ENCODE measurements at regions not wholly inside any gene's neighbourhood (a gene's known extent, or its start where the extent isn't known, plus 50 kb on each side); places are given as distances from the start of the nearest gene placed in this dataset.

DNA sequence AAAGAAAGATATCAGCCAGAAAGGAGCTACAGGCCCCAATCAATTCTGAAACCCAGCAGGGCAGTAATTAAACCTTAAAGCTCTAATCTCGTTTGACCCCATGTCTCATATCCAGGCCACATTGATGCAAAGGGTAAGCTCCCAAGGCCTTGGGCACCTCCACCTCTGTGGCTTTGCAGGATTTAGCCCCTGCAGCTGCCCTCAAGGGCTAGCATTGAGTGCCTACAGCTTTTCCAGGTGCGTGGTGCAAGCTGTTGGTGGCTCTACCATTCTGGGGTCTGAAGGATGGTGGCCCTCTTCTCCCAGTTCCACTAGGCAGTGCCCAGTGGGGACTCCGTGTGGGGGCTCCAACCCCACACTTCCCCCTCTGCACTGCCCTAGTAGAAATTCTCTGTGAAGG lies 429.9 kb downstream of the NPHP4 start:
- Mint-ChIP-seq H3K9me3 (peaks cover 11% of the 10 kb centered on the region), H3K27me3 (peaks cover 6% of the 10 kb centered on the region), H3K36me3 (ENCODE audit: low read depth) (no peaks in the 10 kb centered on the region), H3K27ac (no peak overlapping the region), H3K4me1 (ENCODE audit: low read depth) (no peaks in the 10 kb centered on the region), H3K4me3 (no peak overlapping the region)
- TF ChIP-seq, protein P1, sequence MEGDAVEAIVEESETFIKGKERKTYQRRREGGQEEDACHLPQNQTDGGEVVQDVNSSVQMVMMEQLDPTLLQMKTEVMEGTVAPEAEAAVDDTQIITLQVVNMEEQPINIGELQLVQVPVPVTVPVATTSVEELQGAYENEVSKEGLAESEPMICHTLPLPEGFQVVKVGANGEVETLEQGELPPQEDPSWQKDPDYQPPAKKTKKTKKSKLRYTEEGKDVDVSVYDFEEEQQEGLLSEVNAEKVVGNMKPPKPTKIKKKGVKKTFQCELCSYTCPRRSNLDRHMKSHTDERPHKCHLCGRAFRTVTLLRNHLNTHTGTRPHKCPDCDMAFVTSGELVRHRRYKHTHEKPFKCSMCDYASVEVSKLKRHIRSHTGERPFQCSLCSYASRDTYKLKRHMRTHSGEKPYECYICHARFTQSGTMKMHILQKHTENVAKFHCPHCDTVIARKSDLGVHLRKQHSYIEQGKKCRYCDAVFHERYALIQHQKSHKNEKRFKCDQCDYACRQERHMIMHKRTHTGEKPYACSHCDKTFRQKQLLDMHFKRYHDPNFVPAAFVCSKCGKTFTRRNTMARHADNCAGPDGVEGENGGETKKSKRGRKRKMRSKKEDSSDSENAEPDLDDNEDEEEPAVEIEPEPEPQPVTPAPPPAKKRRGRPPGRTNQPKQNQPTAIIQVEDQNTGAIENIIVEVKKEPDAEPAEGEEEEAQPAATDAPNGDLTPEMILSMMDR (IDR thresholded peaks at IDR 0.05): no peak
- DNase-seq (no peak), ATAC-seq (no peak)
- ChIA-PET CTCF (no interaction called here), POLR2A (no interaction called here)
- intact Hi-C loops (cut with micrococcal nuclease): no loop called here

DNA sequence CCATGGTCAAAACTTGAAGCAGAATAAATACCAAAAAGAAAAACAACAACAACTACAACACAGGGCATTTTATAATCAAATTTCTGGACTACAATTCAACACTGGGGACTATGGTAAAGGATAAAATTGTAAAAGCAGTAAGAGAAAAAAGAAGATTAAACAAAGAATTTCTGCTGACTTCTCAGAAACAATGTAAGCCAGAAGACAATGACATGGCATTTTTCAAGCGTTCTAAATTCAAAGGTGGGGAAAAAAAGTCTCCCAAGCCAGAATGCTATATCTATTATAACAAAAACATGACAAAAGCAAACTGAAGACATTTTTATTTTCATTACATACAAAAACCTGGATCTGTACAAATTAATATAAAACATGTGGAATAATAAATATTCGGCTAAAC lies 433.1 kb downstream of the NPHP4 start:
- Mint-ChIP-seq H3K9me3 (peaks cover 11% of the 10 kb centered on the region), H3K27ac (no peak overlapping the region), H3K4me3 (no peak overlapping the region), H3K27me3 (peaks cover 9% of the 10 kb centered on the region), H3K4me1 (ENCODE audit: low read depth) (no peaks in the 10 kb centered on the region), H3K36me3 (ENCODE audit: low read depth) (no peaks in the 10 kb centered on the region)
- ATAC-seq: no peak
- intact Hi-C loops (cut with micrococcal nuclease): no loop called here
- TF ChIP-seq, protein P1 (IDR thresholded peaks at IDR 0.05): no peak
- POLR2A ChIA-PET: no interaction called here
- no peak for DNase-seq
- CTCF ChIA-PET: no interaction called here

DNA sequence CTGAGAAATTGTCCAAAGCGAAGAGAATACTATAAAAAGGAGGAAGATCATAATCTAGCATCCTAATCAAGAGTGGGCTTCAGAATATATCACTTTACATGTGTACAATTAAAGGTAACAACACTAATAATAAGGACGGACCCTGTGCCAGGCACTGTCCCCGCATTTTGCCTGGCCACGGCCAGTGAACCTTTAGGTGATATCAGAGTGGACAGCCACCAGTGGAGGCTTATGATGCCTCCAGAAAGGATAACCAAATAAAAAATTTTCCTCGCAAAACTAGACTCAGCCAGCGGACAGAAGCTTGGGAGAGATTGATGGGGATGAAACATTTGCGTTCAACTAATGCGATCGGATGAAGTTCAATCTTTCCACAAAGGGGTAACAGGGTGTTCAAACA lies 436.4 kb downstream of the NPHP4 start:
- no peak for DNase-seq
- CTCF ChIA-PET: no interaction called here
- Mint-ChIP-seq H3K27me3 (peaks cover 13% of the 10 kb centered on the region), H3K9me3 (peaks cover 11% of the 10 kb centered on the region), H3K27ac (no peak overlapping the region), H3K36me3 (ENCODE audit: low read depth) (no peaks in the 10 kb centered on the region), H3K4me3 (no peak overlapping the region), H3K4me1 (ENCODE audit: low read depth) (no peaks in the 10 kb centered on the region)
- TF ChIP-seq, protein P1 (IDR thresholded peaks at IDR 0.05): no peak
- no peak for ATAC-seq
- POLR2A ChIA-PET: no interaction called here
- intact Hi-C loops (cut with micrococcal nuclease): no loop called here

DNA sequence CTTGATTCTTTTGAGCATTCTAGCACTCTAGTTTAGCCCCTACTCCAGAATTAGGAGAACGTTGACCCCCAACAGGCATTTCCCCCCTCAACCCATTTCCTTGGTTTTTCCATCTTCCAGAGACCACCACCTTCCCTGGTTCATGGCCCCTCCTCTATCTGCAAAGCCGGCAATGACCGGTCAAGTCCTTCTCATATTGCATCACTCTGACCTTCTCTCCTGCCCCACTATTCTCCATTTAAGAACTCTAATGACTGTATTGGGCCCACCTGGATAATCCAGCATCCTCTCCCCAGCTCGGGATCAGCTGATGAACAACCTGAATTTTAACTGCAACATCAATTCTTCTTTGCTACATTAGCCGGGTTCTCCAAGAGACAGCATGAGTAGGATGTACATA lies 437.4 kb downstream of the NPHP4 start:
- Mint-ChIP-seq H3K9me3 (peaks cover 11% of the 10 kb centered on the region), H3K36me3 (ENCODE audit: low read depth) (no peaks in the 10 kb centered on the region), H3K4me1 (ENCODE audit: low read depth) (no peaks in the 10 kb centered on the region), H3K27me3 (peaks cover 20% of the 10 kb centered on the region), H3K27ac (no peak overlapping the region), H3K4me3 (no peak overlapping the region)
- POLR2A ChIA-PET: no interaction called here
- TF ChIP-seq, protein P1 (IDR thresholded peaks at IDR 0.05): no peak
- intact Hi-C loops (cut with micrococcal nuclease): no loop called here
- ATAC-seq (no peak), DNase-seq (no peak)
- CTCF ChIA-PET: no interaction called here

DNA sequence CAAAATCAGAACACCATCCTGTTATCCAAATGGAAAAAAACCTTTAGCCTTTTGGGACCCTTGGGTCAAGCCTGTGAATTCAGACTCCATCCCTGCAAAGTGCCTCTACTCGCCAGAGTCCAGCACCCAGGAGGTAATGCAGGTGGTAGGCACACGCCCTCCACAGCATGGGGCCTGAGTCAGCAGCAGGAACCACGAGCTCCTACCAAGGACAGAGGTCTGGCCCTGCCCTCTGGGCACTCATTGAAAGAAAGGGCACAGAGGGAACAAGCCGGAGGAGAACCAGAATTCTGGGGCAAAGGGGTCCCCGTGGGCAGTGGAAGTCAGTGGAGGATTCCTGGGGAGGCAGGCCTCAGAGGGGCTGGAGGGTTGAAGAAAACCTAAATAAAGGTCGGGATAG lies 438.1 kb downstream of the NPHP4 start:
- POLR2A ChIA-PET: no interaction called here
- Mint-ChIP-seq H3K36me3 (ENCODE audit: low read depth) (no peaks in the 10 kb centered on the region), H3K27ac (no peak overlapping the region), H3K27me3 (peaks cover 20% of the 10 kb centered on the region), H3K9me3 (peaks cover 11% of the 10 kb centered on the region), H3K4me3 (no peak overlapping the region), H3K4me1 (ENCODE audit: low read depth) (no peaks in the 10 kb centered on the region)
- CTCF ChIA-PET: no interaction called here
- ATAC-seq (no peak), DNase-seq (no peak)
- TF ChIP-seq, protein P1 (IDR thresholded peaks at IDR 0.05): no peak
- intact Hi-C loops (cut with micrococcal nuclease): no loop called here

Data from activated CD8-positive, alpha-beta T cell treated with anti-CD3 and anti-CD28 coated beads for 36 hours (primary cell).